ENCODE measurements at regions not wholly inside any gene's neighbourhood (a gene's known extent, or its start where the extent isn't known, plus 50 kb on each side); places are given as distances from the start of the nearest gene placed in this dataset.

DNA sequence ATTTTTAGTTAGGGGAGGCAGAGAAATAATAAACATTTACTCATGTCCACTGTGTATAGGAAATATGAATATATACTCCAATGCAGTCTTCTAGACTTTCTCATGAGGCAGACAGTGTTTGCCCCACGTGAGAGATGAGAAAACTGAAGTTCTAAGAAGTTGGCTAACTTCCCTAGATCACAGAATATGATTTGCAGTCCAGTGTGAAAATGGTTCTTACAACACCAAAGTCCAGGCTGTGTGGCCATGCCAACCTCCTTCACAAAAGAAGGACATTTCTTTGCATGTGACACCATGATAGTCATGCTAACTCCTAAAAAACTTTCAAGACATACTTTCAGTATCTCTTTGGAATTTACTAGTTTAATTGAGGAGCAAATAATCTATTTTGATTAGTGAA, 143.7 kb downstream of the IRS1 start (continued):
- TF ChIP-seq, protein P1, sequence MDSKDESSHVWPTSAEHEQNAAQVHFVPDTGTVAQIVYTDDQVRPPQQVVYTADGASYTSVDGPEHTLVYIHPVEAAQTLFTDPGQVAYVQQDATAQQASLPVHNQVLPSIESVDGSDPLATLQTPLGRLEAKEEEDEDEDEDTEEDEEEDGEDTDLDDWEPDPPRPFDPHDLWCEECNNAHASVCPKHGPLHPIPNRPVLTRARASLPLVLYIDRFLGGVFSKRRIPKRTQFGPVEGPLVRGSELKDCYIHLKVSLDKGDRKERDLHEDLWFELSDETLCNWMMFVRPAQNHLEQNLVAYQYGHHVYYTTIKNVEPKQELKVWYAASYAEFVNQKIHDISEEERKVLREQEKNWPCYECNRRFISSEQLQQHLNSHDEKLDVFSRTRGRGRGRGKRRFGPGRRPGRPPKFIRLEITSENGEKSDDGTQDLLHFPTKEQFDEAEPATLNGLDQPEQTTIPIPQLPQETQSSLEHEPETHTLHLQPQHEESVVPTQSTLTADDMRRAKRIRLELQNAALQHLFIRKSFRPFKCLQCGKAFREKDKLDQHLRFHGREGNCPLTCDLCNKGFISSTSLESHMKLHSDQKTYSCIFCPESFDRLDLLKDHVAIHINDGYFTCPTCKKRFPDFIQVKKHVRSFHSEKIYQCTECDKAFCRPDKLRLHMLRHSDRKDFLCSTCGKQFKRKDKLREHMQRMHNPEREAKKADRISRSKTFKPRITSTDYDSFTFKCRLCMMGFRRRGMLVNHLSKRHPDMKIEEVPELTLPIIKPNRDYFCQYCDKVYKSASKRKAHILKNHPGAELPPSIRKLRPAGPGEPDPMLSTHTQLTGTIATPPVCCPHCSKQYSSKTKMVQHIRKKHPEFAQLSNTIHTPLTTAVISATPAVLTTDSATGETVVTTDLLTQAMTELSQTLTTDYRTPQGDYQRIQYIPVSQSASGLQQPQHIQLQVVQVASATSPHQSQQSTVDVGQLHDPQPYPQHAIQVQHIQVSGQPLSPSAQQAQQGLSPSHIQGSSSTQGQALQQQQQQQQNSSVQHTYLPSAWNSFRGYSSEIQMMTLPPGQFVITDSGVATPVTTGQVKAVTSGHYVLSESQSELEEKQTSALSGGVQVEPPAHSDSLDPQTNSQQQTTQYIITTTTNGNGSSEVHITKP (CRISPR knock-in tag; IDR thresholded peaks at IDR 0.05; ENCODE audit: low read depth): no peak
- no peak for TF ChIP-seq ZSCAN20 (CRISPR knock-in tag; IDR thresholded peaks at IDR 0.05; ENCODE audit: borderline replicate concordance)
- TF ChIP-seq, protein P2, sequence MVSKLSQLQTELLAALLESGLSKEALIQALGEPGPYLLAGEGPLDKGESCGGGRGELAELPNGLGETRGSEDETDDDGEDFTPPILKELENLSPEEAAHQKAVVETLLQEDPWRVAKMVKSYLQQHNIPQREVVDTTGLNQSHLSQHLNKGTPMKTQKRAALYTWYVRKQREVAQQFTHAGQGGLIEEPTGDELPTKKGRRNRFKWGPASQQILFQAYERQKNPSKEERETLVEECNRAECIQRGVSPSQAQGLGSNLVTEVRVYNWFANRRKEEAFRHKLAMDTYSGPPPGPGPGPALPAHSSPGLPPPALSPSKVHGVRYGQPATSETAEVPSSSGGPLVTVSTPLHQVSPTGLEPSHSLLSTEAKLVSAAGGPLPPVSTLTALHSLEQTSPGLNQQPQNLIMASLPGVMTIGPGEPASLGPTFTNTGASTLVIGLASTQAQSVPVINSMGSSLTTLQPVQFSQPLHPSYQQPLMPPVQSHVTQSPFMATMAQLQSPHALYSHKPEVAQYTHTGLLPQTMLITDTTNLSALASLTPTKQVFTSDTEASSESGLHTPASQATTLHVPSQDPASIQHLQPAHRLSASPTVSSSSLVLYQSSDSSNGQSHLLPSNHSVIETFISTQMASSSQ (IDR thresholded peaks at IDR 0.05; ENCODE audit: low read depth): no peak
- TF ChIP-seq, protein P2 (CRISPR knock-in tag; IDR thresholded peaks at IDR 0.05; ENCODE audit: borderline replicate concordance): no peak
- TF ChIP-seq ZNF431 (CRISPR knock-in tag; IDR thresholded peaks at IDR 0.05; ENCODE audit: borderline replicate concordance, low read depth): no peak
- TF ChIP-seq, protein P3, sequence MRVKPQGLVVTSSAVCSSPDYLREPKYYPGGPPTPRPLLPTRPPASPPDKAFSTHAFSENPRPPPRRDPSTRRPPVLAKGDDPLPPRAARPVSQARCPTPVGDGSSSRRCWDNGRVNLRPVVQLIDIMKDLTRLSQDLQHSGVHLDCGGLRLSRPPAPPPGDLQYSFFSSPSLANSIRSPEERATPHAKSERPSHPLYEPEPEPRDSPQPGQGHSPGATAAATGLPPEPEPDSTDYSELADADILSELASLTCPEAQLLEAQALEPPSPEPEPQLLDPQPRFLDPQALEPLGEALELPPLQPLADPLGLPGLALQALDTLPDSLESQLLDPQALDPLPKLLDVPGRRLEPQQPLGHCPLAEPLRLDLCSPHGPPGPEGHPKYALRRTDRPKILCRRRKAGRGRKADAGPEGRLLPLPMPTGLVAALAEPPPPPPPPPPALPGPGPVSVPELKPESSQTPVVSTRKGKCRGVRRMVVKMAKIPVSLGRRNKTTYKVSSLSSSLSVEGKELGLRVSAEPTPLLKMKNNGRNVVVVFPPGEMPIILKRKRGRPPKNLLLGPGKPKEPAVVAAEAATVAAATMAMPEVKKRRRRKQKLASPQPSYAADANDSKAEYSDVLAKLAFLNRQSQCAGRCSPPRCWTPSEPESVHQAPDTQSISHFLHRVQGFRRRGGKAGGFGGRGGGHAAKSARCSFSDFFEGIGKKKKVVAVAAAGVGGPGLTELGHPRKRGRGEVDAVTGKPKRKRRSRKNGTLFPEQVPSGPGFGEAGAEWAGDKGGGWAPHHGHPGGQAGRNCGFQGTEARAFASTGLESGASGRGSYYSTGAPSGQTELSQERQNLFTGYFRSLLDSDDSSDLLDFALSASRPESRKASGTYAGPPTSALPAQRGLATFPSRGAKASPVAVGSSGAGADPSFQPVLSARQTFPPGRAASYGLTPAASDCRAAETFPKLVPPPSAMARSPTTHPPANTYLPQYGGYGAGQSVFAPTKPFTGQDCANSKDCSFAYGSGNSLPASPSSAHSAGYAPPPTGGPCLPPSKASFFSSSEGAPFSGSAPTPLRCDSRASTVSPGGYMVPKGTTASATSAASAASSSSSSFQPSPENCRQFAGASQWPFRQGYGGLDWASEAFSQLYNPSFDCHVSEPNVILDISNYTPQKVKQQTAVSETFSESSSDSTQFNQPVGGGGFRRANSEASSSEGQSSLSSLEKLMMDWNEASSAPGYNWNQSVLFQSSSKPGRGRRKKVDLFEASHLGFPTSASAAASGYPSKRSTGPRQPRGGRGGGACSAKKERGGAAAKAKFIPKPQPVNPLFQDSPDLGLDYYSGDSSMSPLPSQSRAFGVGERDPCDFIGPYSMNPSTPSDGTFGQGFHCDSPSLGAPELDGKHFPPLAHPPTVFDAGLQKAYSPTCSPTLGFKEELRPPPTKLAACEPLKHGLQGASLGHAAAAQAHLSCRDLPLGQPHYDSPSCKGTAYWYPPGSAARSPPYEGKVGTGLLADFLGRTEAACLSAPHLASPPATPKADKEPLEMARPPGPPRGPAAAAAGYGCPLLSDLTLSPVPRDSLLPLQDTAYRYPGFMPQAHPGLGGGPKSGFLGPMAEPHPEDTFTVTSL (CRISPR knock-in tag; IDR thresholded peaks at IDR 0.05; ENCODE audit: borderline replicate concordance): 0 out of 2 replicates have a peak, but pooled peaks have one; percentile 7
- no peak for TF ChIP-seq KAT7 (CRISPR knock-in tag; IDR thresholded peaks at IDR 0.05; ENCODE audit: borderline replicate concordance)
- TF ChIP-seq ZNF883 (CRISPR knock-in tag; IDR thresholded peaks at IDR 0.05; ENCODE audit: not compliant biosample characterization): no peak
- TF ChIP-seq, protein P4, sequence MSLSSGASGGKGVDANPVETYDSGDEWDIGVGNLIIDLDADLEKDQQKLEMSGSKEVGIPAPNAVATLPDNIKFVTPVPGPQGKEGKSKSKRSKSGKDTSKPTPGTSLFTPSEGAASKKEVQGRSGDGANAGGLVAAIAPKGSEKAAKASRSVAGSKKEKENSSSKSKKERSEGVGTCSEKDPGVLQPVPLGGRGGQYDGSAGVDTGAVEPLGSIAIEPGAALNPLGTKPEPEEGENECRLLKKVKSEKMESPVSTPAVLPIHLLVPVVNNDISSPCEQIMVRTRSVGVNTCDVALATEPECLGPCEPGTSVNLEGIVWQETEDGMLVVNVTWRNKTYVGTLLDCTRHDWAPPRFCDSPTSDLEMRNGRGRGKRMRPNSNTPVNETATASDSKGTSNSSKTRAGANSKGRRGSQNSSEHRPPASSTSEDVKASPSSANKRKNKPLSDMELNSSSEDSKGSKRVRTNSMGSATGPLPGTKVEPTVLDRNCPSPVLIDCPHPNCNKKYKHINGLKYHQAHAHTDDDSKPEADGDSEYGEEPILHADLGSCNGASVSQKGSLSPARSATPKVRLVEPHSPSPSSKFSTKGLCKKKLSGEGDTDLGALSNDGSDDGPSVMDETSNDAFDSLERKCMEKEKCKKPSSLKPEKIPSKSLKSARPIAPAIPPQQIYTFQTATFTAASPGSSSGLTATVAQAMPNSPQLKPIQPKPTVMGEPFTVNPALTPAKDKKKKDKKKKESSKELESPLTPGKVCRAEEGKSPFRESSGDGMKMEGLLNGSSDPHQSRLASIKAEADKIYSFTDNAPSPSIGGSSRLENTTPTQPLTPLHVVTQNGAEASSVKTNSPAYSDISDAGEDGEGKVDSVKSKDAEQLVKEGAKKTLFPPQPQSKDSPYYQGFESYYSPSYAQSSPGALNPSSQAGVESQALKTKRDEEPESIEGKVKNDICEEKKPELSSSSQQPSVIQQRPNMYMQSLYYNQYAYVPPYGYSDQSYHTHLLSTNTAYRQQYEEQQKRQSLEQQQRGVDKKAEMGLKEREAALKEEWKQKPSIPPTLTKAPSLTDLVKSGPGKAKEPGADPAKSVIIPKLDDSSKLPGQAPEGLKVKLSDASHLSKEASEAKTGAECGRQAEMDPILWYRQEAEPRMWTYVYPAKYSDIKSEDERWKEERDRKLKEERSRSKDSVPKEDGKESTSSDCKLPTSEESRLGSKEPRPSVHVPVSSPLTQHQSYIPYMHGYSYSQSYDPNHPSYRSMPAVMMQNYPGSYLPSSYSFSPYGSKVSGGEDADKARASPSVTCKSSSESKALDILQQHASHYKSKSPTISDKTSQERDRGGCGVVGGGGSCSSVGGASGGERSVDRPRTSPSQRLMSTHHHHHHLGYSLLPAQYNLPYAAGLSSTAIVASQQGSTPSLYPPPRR (CRISPR knock-in tag; IDR thresholded peaks at IDR 0.05; ENCODE audit: borderline replicate concordance): no peak
- no peak for TF ChIP-seq ZFYVE20 (CRISPR knock-in tag; IDR thresholded peaks at IDR 0.05; ENCODE audit: borderline replicate concordance, low read depth)
